NB4 (cell line): ENCODE measurements at regions not wholly inside any gene's neighbourhood (a gene's known extent, or its start where the extent isn't known, plus 50 kb on each side); places are given as distances from the start of the nearest gene placed in this dataset.
"Not testable (repeated sequence)": the region's sequence is repeated elsewhere in the genome, so short reads cannot be mapped to it uniquely, and the experiment has no call there.

Experiments used
- DNase-seq: peaks from one replicate; pipeline ENCODE4 v3.0.0; 2010; ENCODE audit warnings: low read depth
- H3K4me3 ChIP-seq: one replicate; pipeline ENCODE4 v1.5.1; 2011; ENCODE audit warnings: mild to moderate bottlenecking, low read depth, low read length, moderate library complexity
- CTCF ChIP-seq: IDR thresholded peaks from one replicate; pipeline ENCODE4 v1.5.1; 2012; ENCODE audit warnings: low read depth, low read length
- MAX ChIP-seq: IDR thresholded peaks from 2 replicates; pipeline ENCODE4 v1.6.1; 2011; ENCODE audit warnings: low read depth, low read length
- MYC ChIP-seq: IDR thresholded peaks from 2 replicates; pipeline ENCODE4 v1.6.1; 2011; ENCODE audit warnings: low read depth, low read length
- POLR2A ChIP-seq: IDR thresholded peaks from 2 replicates; pipeline ENCODE4 v1.6.1; 2011; ENCODE audit warnings: mild to moderate bottlenecking; ENCODE audit not compliant: insufficient read length; ENCODE audit errors: extremely low read depth

GRCh38 chr5:142522983-142523382 is 162.9 kb downstream of the FGF1 start:
- TF ChIP-seq MYC, result no peak
- no peak for TF ChIP-seq MAX
- no peak for TF ChIP-seq CTCF
- no peak for TF ChIP-seq POLR2A
- no peak for DNase-seq
- H3K4me3 ChIP-seq, result no peak overlapping the region

GRCh38 chr5:142521706-142522105 is 164.2 kb downstream of the FGF1 start:
- no peak for DNase-seq
- H3K4me3 ChIP-seq, result no peak overlapping the region
- no peak for TF ChIP-seq CTCF
- TF ChIP-seq MYC, result no peak
- TF ChIP-seq MAX, result no peak

- no peak for DNase-seq
- TF ChIP-seq MAX, result no peak
- TF ChIP-seq POLR2A, result no peak
- no peak for TF ChIP-seq CTCF
- no peak for TF ChIP-seq MYC
Observed at GRCh38 chr5:142520885-142521284, 165.0 kb downstream of the FGF1 start.

GRCh38 chr5:142519913-142520312 is 166.0 kb downstream of the FGF1 start:
- not testable (repeated sequence) for DNase-seq, H3K4me3 ChIP-seq

More at GRCh38 chr5:142520885-142521284, 165.0 kb downstream of the FGF1 start:
- no peak overlapping the region for H3K4me3 ChIP-seq

- no peak for DNase-seq
- no peak overlapping the region for H3K4me3 ChIP-seq
- TF ChIP-seq MYC, result no peak
- TF ChIP-seq POLR2A, result no peak
- TF ChIP-seq CTCF, result no peak
- TF ChIP-seq MAX, result no peak
Observed at GRCh38 chr5:142517840-142518239, 168.1 kb downstream of the FGF1 start.

- DNase-seq, result no peak
- no peak overlapping the region for H3K4me3 ChIP-seq
- TF ChIP-seq CTCF (no peak), POLR2A (no peak), MAX (no peak), MYC (no peak)
Observed at GRCh38 chr5:142516732-142517131, 169.2 kb downstream of the FGF1 start.

GRCh38 chr5:142515036-142515435 is 170.9 kb downstream of the FGF1 start:
- H3K4me3 ChIP-seq, result no peak overlapping the region
- no peak for TF ChIP-seq POLR2A
- no peak for TF ChIP-seq CTCF
- no peak for TF ChIP-seq MYC
- DNase-seq, result no peak
